Ishikawa (cell line): ENCODE measurements at regions not wholly inside any gene's neighbourhood (a gene's known extent, or its start where the extent isn't known, plus 50 kb on each side); places are given as distances from the start of the nearest gene placed in this dataset.

Experiments
- CEBPB ChIP-seq: IDR thresholded peaks from 2 replicates; pipeline ENCODE4 v1.6.1; 2012
- CREB1 ChIP-seq: IDR thresholded peaks from 2 replicates; pipeline ENCODE4 v1.6.1; 2012; ENCODE audit warnings: low read depth
- EGR1 ChIP-seq: IDR thresholded peaks from 2 replicates; pipeline ENCODE4 v1.6.1; 2012
- EP300 ChIP-seq: IDR thresholded peaks from 2 replicates; pipeline ENCODE4 v1.6.1; 2012; ENCODE audit warnings: borderline replicate concordance
- FOXM1 ChIP-seq: IDR thresholded peaks from 2 replicates; pipeline ENCODE4 v1.6.1; 2012; ENCODE audit warnings: low read depth, borderline replicate concordance
- MAX ChIP-seq: IDR thresholded peaks from 2 replicates; pipeline ENCODE4 v1.6.1; 2012
- NFIC ChIP-seq: IDR thresholded peaks from 2 replicates; pipeline ENCODE4 v1.6.1; 2012
- RAD21 ChIP-seq: IDR thresholded peaks from 2 replicates; pipeline ENCODE4 v1.6.1; 2012; ENCODE audit warnings: low read depth
- REST ChIP-seq: IDR thresholded peaks from 2 replicates; pipeline ENCODE4 v1.6.1; 2012; ENCODE audit warnings: low read depth, mild to moderate bottlenecking
- TAF1 ChIP-seq: IDR thresholded peaks from 2 replicates; pipeline ENCODE4 v1.6.1; 2012; ENCODE audit warnings: low read depth, mild to moderate bottlenecking
- TCF12 ChIP-seq: IDR thresholded peaks from 2 replicates; pipeline ENCODE4 v1.6.1; 2012; ENCODE audit warnings: low read depth
- TEAD4 ChIP-seq: IDR thresholded peaks from 2 replicates; pipeline ENCODE4 v1.6.1; 2012
- YY1 ChIP-seq: IDR thresholded peaks from 2 replicates; pipeline ENCODE4 v1.6.1; 2012; ENCODE audit warnings: low read depth
- ZBTB7A ChIP-seq: IDR thresholded peaks from 2 replicates; pipeline ENCODE4 v1.6.1; 2012; ENCODE audit warnings: low read depth
- TF ChIP-seq, protein P1 (sequence below): IDR thresholded peaks from 2 replicates; pipeline ENCODE4 v1.6.1; 2012

GRCh38 chr20:22490287-22491193 lies 93.8 kb downstream of the FOXA2 start:
- TF ChIP-seq NFIC = no peak

GRCh38 chr20:22489626-22490286 lies 94.6 kb downstream of the FOXA2 start:
- TF ChIP-seq YY1 = no peak
- TF ChIP-seq RAD21 = no peak
- no peak for TF ChIP-seq CREB1
- no peak for TF ChIP-seq REST
- TF ChIP-seq, protein P1, sequence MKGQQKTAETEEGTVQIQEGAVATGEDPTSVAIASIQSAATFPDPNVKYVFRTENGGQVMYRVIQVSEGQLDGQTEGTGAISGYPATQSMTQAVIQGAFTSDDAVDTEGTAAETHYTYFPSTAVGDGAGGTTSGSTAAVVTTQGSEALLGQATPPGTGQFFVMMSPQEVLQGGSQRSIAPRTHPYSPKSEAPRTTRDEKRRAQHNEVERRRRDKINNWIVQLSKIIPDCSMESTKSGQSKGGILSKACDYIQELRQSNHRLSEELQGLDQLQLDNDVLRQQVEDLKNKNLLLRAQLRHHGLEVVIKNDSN = no peak
- TF ChIP-seq TAF1 = no peak
- TF ChIP-seq MAX = no peak
- TF ChIP-seq ZBTB7A = no peak
- TF ChIP-seq EGR1 = no peak
- TF ChIP-seq NFIC = no peak
- no peak for TF ChIP-seq FOXM1
- no peak for TF ChIP-seq TCF12
- no peak for TF ChIP-seq TEAD4
- no peak for TF ChIP-seq CEBPB
- TF ChIP-seq EP300 = no peak

DNA sequence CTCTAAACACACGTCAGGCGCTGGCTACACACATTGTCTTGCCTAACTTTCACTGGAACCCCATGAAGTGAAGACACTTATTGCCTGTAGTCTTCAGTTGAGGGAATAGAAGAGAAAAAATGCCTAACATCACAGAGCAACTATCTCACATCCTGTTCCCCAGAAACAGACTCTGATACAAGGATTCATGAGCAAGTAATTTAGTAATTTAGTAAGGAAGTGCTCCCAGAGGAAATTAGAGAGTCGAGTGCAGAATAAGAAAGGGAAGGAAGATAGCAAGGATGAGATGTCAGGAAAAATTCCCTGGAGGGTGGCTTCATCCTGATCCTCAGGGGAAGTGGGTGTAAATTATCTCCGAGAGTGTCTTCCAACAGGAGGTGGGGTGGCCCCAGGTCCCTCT lies 104.0 kb downstream of the FOXA2 start:
- TF ChIP-seq EP300 (no peak), REST (no peak), CEBPB (no peak), TCF12 (no peak), TAF1 (no peak), TEAD4 (no peak), FOXM1 (no peak), NFIC (no peak), EGR1 (no peak), YY1 (no peak), ZBTB7A (no peak), CREB1 (no peak)
- TF ChIP-seq, protein P1 = no peak

- TF ChIP-seq YY1 (no peak), EGR1 (no peak), EP300 (no peak), CEBPB (no peak), FOXM1 (no peak), TCF12 (no peak), CREB1 (no peak), TAF1 (no peak), ZBTB7A (no peak), REST (no peak), NFIC (no peak), RAD21 (no peak), TEAD4 (no peak)
Observed at GRCh38 chr20:22475662-22476061, 108.7 kb downstream of the FOXA2 start.
